ENCODE measurements at regions not wholly inside any gene's neighbourhood (a gene's known extent, or its start where the extent isn't known, plus 50 kb on each side); places are given as distances from the start of the nearest gene placed in this dataset.

GRCh38 chr10:118967160-118967559 lies 62.4 kb upstream of the NANOS1 start:
- TF ChIP-seq CTCF (IDR thresholded peaks at IDR 0.05 in 4 of 5, conservative IDR thresholded peaks at IDR 0.05 in 1 of 5): no peak
- TF ChIP-seq POLR2A (IDR thresholded peaks at IDR 0.05): no peak

Measured in gastrocnemius medialis (tissue), 4 donors.